Activated CD4-positive, CD25-positive, alpha-beta regulatory T cell treated with anti-CD3 and anti-CD28 coated beads, Interleukin-2, amount 50 U/mL, for 16 hours (primary cell): ENCODE measurements at regions not wholly inside any gene's neighbourhood (a gene's known extent, or its start where the extent isn't known, plus 50 kb on each side); places are given as distances from the start of the nearest gene placed in this dataset.

Experiments
- DNase-seq: peaks from one replicate; pipeline ENCODE4 v3.0.0-alpha.2; 2020; ENCODE audit warnings: low read depth, low spot score

GRCh38 chr2:8031370-8031769 is 650.5 kb upstream of the ID2 start:
- no peak for DNase-seq

GRCh38 chr2:8033546-8034096 is 648.2 kb upstream of the ID2 start:
- no peak for DNase-seq

- DNase-seq = no peak
Observed at GRCh38 chr2:8036366-8036765, 645.5 kb upstream of the ID2 start.

- no peak for DNase-seq
Observed at GRCh38 chr2:8039732-8040131, 642.1 kb upstream of the ID2 start.

GRCh38 chr2:8043295-8043694 is 638.6 kb upstream of the ID2 start:
- no peak for DNase-seq

GRCh38 chr2:8044046-8044594 is 637.7 kb upstream of the ID2 start:
- no peak for DNase-seq

GRCh38 chr2:8045081-8045614 is 636.7 kb upstream of the ID2 start:
- DNase-seq = no peak

GRCh38 chr2:8046849-8047248 is 635.0 kb upstream of the ID2 start:
- no peak for DNase-seq

- DNase-seq = no peak
Observed at GRCh38 chr2:8049176-8049575, 632.7 kb upstream of the ID2 start.

- DNase-seq = no peak
Observed at GRCh38 chr2:8049851-8050571, 631.8 kb upstream of the ID2 start.

- DNase-seq = no peak
Observed at GRCh38 chr2:8053216-8053615, 628.6 kb upstream of the ID2 start.

GRCh38 chr2:8054070-8054469 is 627.8 kb upstream of the ID2 start:
- no peak for DNase-seq

- DNase-seq = no peak
Observed at GRCh38 chr2:8058652-8059051, 623.2 kb upstream of the ID2 start.

GRCh38 chr2:8059255-8059654 is 622.6 kb upstream of the ID2 start:
- DNase-seq = no peak

GRCh38 chr2:8059794-8060193 is 622.1 kb upstream of the ID2 start:
- DNase-seq = no peak

- DNase-seq = no peak
Observed at GRCh38 chr2:8061219-8061618, 620.6 kb upstream of the ID2 start.

- DNase-seq = no peak
Observed at GRCh38 chr2:8064603-8065002, 617.3 kb upstream of the ID2 start.

GRCh38 chr2:8065191-8065590 is 616.7 kb upstream of the ID2 start:
- DNase-seq = no peak

- no peak for DNase-seq
Observed at GRCh38 chr2:8067784-8068336, 614.0 kb upstream of the ID2 start.

- DNase-seq = no peak
Observed at GRCh38 chr2:8072907-8073306, 608.9 kb upstream of the ID2 start.

GRCh38 chr2:8073916-8074315 is 607.9 kb upstream of the ID2 start:
- DNase-seq = no peak

GRCh38 chr2:8076448-8077342 is 605.2 kb upstream of the ID2 start:
- no peak for DNase-seq
